ENCODE measurements at regions not wholly inside any gene's neighbourhood (a gene's known extent, or its start where the extent isn't known, plus 50 kb on each side); places are given as distances from the start of the nearest gene placed in this dataset.

DNA sequence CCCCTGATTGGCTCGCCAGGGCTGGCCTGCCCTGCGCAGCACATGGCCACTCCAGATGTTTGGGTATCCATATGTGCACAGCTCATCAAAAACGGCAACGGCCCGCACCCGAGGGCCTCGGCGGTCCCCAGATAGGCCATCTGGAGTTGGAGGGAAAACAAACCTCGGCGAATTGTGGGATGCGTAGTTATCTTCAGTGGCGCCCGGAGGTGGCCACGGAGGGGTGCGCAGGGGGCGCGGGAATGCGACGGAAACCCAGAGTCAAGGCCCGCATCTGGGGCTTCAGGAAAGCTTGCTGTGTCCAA lies 156.5 kb downstream of the TLE3 start:
- no peaks in the 10 kb centered on the region for H3K27me3 ChIP-seq (replicated peaks; ENCODE audit: insufficient read depth)
- WGBS: 94% methylated on average over 20 of the region's 20 CpGs
- H3K4me1 ChIP-seq (replicated peaks): no peaks in the 10 kb centered on the region
- intact Hi-C loops (cut with DNase I): no loop called here
- H3K27ac ChIP-seq: no peak overlapping the region
- H3K9me3 ChIP-seq: no peaks in the 10 kb centered on the region
- no peak for DNase-seq (ENCODE audit: low spot score)
- no peak overlapping the region for H3K4me3 ChIP-seq
- no peaks in the 10 kb centered on the region for H3K36me3 ChIP-seq
- no peak for TF ChIP-seq POLR2AphosphoS5 (IDR thresholded peaks at IDR 0.05)
- TF ChIP-seq, protein P1, sequence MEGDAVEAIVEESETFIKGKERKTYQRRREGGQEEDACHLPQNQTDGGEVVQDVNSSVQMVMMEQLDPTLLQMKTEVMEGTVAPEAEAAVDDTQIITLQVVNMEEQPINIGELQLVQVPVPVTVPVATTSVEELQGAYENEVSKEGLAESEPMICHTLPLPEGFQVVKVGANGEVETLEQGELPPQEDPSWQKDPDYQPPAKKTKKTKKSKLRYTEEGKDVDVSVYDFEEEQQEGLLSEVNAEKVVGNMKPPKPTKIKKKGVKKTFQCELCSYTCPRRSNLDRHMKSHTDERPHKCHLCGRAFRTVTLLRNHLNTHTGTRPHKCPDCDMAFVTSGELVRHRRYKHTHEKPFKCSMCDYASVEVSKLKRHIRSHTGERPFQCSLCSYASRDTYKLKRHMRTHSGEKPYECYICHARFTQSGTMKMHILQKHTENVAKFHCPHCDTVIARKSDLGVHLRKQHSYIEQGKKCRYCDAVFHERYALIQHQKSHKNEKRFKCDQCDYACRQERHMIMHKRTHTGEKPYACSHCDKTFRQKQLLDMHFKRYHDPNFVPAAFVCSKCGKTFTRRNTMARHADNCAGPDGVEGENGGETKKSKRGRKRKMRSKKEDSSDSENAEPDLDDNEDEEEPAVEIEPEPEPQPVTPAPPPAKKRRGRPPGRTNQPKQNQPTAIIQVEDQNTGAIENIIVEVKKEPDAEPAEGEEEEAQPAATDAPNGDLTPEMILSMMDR (IDR thresholded peaks at IDR 0.05): no peak
- no peak for TF ChIP-seq POLR2A (IDR thresholded peaks at IDR 0.05)

DNA sequence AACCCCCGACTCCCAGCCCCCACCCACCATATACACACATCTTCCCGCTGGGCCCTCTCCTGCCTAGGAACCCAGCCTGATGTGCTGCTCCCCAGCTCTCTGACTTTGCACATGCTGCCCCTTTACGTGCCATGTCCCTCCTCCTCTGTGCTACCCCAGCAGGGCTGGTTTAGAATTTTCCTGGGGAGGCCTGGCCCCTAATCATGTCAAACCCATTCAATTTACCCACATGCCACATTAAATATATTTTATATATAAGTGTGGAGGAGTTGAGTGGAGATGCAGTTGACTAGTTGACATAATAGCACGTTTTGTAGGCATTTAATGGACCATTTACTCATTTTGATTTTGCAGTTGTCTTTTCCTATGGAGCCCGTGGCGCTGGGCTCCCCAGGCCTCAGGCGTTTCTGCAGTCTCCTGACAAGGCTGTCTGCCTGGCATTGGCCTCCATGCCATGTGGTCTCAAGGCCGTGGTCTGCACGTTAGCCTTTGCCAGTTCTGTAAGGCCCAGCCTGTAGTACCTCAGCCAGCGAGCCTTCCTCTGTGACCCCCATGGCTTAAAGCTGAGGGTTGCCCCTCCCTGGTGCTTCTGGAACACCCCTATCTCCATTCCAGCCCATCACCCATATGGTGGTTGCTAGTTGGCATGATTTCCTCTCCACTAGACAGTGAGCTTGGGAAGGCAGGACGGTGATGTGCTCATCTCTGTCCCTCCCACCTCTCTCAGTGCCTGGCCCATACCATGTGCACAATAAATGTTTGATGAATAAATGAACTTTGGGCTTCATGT lies 155.8 kb downstream of the TLE3 start:
- intact Hi-C loops (cut with DNase I): no loop called here
- TF ChIP-seq, protein P1 (IDR thresholded peaks at IDR 0.05): no peak
- TF ChIP-seq POLR2A (IDR thresholded peaks at IDR 0.05) (no peak), POLR2AphosphoS5 (IDR thresholded peaks at IDR 0.05) (no peak)
- Histone ChIP-seq H3K27me3 (replicated peaks; ENCODE audit: insufficient read depth) (no peaks in the 10 kb centered on the region), H3K27ac (no peak overlapping the region), H3K4me3 (no peak overlapping the region), H3K4me1 (replicated peaks) (no peaks in the 10 kb centered on the region), H3K36me3 (no peaks in the 10 kb centered on the region), H3K9me3 (no peaks in the 10 kb centered on the region)
- no peak for DNase-seq (ENCODE audit: low spot score)
- WGBS: 92% methylated on average over 11 of the region's 11 CpGs

DNA sequence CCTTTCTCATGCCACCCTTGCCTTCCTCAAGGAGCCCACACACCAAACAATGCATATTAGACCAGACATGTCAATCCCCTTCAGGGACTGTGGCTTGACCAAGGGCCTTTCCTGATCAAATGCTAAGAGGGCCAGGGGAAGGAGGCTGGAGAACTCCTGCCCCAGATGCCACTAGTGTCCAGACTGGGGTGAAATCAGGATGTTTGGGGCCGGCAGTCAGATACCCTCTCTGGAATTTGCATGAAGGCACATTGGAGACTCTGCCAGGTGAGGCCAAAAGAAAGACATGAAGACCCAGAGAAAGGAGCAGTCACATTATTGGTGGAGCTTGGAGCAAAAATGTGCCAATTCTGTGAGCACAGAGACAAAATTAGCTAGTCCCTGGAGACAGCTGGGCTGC lies 154.1 kb downstream of the TLE3 start:
- intact Hi-C loops (cut with DNase I): no loop called here
- TF ChIP-seq POLR2AphosphoS5 (IDR thresholded peaks at IDR 0.05) (no peak), POLR2A (IDR thresholded peaks at IDR 0.05) (no peak)
- TF ChIP-seq, protein P1 (IDR thresholded peaks at IDR 0.05): no peak
- no peak overlapping the region for H3K27ac ChIP-seq
- WGBS: 82% methylated on average over 1 of the region's 1 CpG
- H3K4me1 ChIP-seq (replicated peaks): no peaks in the 10 kb centered on the region
- H3K4me3 ChIP-seq: no peak overlapping the region
- H3K27me3 ChIP-seq (replicated peaks; ENCODE audit: insufficient read depth): no peaks in the 10 kb centered on the region
- DNase-seq (ENCODE audit: low spot score): no peak
- H3K36me3 ChIP-seq: no peaks in the 10 kb centered on the region
- no peaks in the 10 kb centered on the region for H3K9me3 ChIP-seq

DNA sequence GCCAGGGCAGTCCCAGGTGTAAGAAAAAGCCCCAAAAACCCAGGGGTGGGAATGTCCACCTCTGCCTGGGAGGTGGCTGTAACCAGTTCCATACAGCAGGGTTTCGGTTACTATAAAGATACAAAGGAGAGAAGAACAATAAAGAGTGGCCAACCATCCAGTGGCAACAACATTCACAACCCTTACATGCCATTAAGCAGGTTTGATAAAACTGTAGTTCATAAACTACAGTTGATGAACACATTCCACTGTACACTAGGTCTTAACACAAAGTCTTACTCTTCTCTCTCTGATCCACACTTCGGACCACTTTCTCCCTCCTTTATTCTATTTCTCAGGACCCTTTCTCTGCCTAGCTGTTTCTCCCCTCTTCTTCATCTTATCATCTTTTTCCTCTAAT lies 152.0 kb downstream of the TLE3 start:
- WGBS: 96% methylated on average over 2 of the region's 2 CpGs
- H3K9me3 ChIP-seq: no peaks in the 10 kb centered on the region
- H3K27ac ChIP-seq: no peak overlapping the region
- H3K4me3 ChIP-seq: no peak overlapping the region
- no peaks in the 10 kb centered on the region for H3K36me3 ChIP-seq
- DNase-seq (ENCODE audit: low spot score): no peak
- no peaks in the 10 kb centered on the region for H3K27me3 ChIP-seq (replicated peaks; ENCODE audit: insufficient read depth)
- H3K4me1 ChIP-seq (replicated peaks): no peaks in the 10 kb centered on the region
- intact Hi-C loops (cut with DNase I): no loop called here
- no peak for TF ChIP-seq POLR2A (IDR thresholded peaks at IDR 0.05)
- no peak for TF ChIP-seq POLR2AphosphoS5 (IDR thresholded peaks at IDR 0.05)
- TF ChIP-seq, protein P1 (IDR thresholded peaks at IDR 0.05): no peak

DNA sequence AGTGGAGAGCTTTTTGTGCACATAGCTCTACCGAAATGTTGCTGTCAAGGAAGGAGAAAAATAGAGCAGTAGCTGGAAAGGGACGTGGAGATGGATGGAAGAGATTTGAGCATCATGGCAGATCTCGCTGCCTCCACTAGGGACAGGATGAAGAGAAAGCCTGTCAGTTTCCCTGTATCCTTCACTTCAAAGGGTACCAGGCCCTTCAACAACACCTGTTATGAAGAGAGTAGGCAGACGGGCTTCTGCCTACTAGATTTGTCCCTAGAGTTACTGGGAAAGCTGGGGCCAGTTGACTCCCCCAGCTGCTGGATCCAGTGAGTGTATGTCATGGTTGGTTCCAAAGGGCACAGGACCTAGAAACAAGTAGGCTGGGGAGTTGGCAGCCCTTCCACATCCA lies 150.8 kb downstream of the TLE3 start:
- DNase-seq (ENCODE audit: low spot score): no peak
- intact Hi-C loops (cut with DNase I): no loop called here
- no peaks in the 10 kb centered on the region for H3K4me1 ChIP-seq (replicated peaks)
- 95% methylated on average over 4 of the region's 4 CpGs for WGBS
- no peak overlapping the region for H3K27ac ChIP-seq
- H3K27me3 ChIP-seq (replicated peaks; ENCODE audit: insufficient read depth): no peaks in the 10 kb centered on the region
- no peaks in the 10 kb centered on the region for H3K9me3 ChIP-seq
- H3K36me3 ChIP-seq: no peaks in the 10 kb centered on the region
- TF ChIP-seq POLR2A (IDR thresholded peaks at IDR 0.05) (no peak), POLR2AphosphoS5 (IDR thresholded peaks at IDR 0.05) (no peak)
- TF ChIP-seq, protein P1 (IDR thresholded peaks at IDR 0.05): no peak
- no peak overlapping the region for H3K4me3 ChIP-seq

Data from prostate gland (tissue), 2 donors.